Panc1 (cell line): ENCODE measurements at regions not wholly inside any gene's neighbourhood (a gene's known extent, or its start where the extent isn't known, plus 50 kb on each side); places are given as distances from the start of the nearest gene placed in this dataset.

Experiments used
- ATAC-seq: fragments of 200-7000 bp; cut with Tn5 transposase; 2 replicates; pipeline ENCODE4 v1.9.1; 2020; ENCODE audit warnings: mild to moderate bottlenecking, moderate library complexity
- BruUV-seq: library from RNA; stranded (reverse); fragments of 400-500 nt; replicated peaks from 2 replicates; lab custom pipeline; 2021; lab: Mats Ljungman, UMichigan
- CTCF ChIA-PET: fragments of 300-600 bp; sonication (Branson Sonifier 250); formaldehyde crosslinking; loops from one replicate; lab custom pipeline; 2022; ENCODE audit warnings: antibody characterized with exemption; lab: Charles Lee
- POLR2A ChIA-PET: fragments of 300-600 bp; sonication (Branson Sonifier 250); formaldehyde crosslinking; loops from one replicate; lab custom pipeline; 2022; ENCODE audit warnings: antibody characterized with exemption; lab: Charles Lee
- DNase-seq: peaks from one replicate; pipeline ENCODE4 v3.0.0-alpha.2; 2010; ENCODE audit warnings: low read depth, low spot score
- H3K27ac ChIP-seq: 2 replicates; pipeline ENCODE4 v1.5.1; 2011; ENCODE audit warnings: mild to moderate bottlenecking, low read length, inconsistent platforms
- H3K27me3 ChIP-seq: fragments of 200-500 bp; sonication (Bioruptor generic); 2 replicates; pipeline ENCODE4 v1.6.0; 2014; ENCODE audit warnings: low read length, inconsistent platforms; ENCODE audit not compliant: control insufficient read depth, insufficient read depth
- H3K36me3 ChIP-seq: fragments of 200-500 bp; sonication (Bioruptor generic); 2 replicates; pipeline ENCODE4 v1.5.1; 2014; ENCODE audit warnings: inconsistent platforms, mild to moderate bottlenecking, low read length, moderate library complexity; ENCODE audit not compliant: control insufficient read depth, insufficient read depth
- H3K4me1 ChIP-seq: 2 replicates; pipeline ENCODE4 v1.5.1; 2011; ENCODE audit warnings: inconsistent platforms, mild to moderate bottlenecking, low read length, moderate library complexity; ENCODE audit not compliant: control insufficient read depth, insufficient read depth
- H3K4me3 ChIP-seq, 2 experiments: 2 replicates each; pipeline ENCODE4 v1.5.1; 2011 to 2012; ENCODE audit warnings: low read depth in 2 of 2, low read length in 2 of 2, mild to moderate bottlenecking in 2 of 2, inconsistent platforms in 1 of 2, moderate library complexity in 1 of 2
- H3K9me3 ChIP-seq: fragments of 200-500 bp; sonication (Bioruptor generic); 2 replicates; pipeline ENCODE4 v1.5.1; 2014; ENCODE audit warnings: low read depth, mild to moderate bottlenecking, inconsistent platforms, low read length, moderate library complexity; ENCODE audit not compliant: control insufficient read depth, insufficient read depth
- POLR2AphosphoS5 ChIP-seq: IDR thresholded peaks from 2 replicates; pipeline ENCODE4 v1.6.1; 2012; ENCODE audit warnings: mild to moderate bottlenecking, low read depth, low read length, moderate library complexity
- SIN3A ChIP-seq: IDR thresholded peaks from 2 replicates; pipeline ENCODE4 v1.6.1; 2012; ENCODE audit warnings: low read depth, mild to moderate bottlenecking, low read length, moderate library complexity, borderline replicate concordance; ENCODE audit not compliant: insufficient read depth
- TCF7L2 ChIP-seq: IDR thresholded peaks from 2 replicates; pipeline ENCODE4 v1.6.1; 2011; ENCODE audit warnings: mild to moderate bottlenecking, low read depth, low read length, inconsistent platforms
- in situ Hi-C: cut with HindIII; loops from 2 replicates; pipeline ENCODE4 v1.10.0; 2016; ENCODE audit warnings: low sequenced_read_pairs, low pct_unique_long_range_greater_than_20kb
- intact Hi-C: fragments of 100-400 bp; cut with micrococcal nuclease; formaldehyde crosslinking; loops from one replicate; pipeline ENCODE4 v1.10.0; 2022; ENCODE audit not compliant: unreplicated experiment
- TF ChIP-seq, protein P1 (sequence below): fragments of 450-650 bp; IDR thresholded peaks from 2 replicates; pipeline ENCODE4 v1.5.1; 2017; ENCODE audit warnings: mild to moderate bottlenecking
- TF ChIP-seq, protein P2 (sequence below), 2 experiments: IDR thresholded peaks; 2 replicates each; pipeline ENCODE4 v1.6.1; 2011 to 2012; ENCODE audit warnings: low read depth in 2 of 2, control low read depth in 1 of 2, low read length in 1 of 2, mild to moderate bottlenecking in 1 of 2, moderate library complexity in 1 of 2; ENCODE audit not compliant: insufficient read depth in 1 of 2

DNA sequence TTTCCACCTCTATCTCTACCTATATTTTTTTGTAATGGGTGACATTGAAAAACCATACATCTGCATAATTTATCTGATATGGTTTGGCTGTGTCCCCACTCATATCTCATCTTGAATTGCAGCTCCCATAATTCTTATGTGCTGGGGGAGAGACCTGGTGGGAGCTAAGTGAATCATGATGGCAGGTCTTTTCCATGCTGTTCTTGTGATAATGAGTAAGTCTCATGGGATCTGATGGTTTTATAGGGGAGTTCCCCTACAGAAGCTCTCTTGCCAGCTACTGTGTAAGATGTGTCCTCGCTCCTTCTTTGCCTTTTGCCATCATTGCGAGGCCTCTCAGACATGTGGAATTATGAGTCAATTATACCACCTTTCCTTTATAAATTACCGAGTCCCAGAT lies 551.0 kb upstream of the ANO5 start:
- DNase-seq (no peak), ATAC-seq (no peak)
- Histone ChIP-seq H3K9me3 (no peaks in the 10 kb centered on the region), H3K4me3 (no peak overlapping the region), H3K27ac (no peak overlapping the region), H3K4me1 (no peaks in the 10 kb centered on the region), H3K36me3 (no peaks in the 10 kb centered on the region), H3K27me3 (no peaks in the 10 kb centered on the region)
- CTCF ChIA-PET: no interaction called here
- intact Hi-C loops: no loop called here
- in situ Hi-C loops: no loop called here
- TF ChIP-seq POLR2AphosphoS5: no peak
- POLR2A ChIA-PET: no interaction called here
- no TSS peak for BruUV-seq

DNA sequence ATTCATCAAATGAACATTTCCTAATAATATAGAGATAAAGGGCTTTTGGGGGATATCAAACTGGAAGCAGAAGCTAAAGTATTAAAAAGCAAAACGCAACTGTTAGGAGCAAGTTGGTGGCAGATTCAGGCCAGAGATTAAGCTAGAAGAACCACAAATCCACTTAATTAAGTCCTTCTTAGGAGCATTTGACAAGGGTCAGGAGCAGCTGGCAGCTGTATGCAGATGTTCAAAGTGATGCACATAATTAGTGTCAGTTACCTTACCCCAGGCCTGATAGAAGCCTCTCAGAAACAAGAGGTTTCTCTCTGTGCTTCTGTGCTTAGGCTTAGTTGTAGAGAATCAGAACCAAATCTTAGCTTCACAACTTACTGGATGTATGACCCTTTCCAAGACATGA lies 546.5 kb upstream of the ANO5 start:
- Histone ChIP-seq H3K36me3 (no peaks in the 10 kb centered on the region), H3K4me3 (no peak overlapping the region), H3K9me3 (no peaks in the 10 kb centered on the region), H3K4me1 (no peaks in the 10 kb centered on the region), H3K27me3 (no peaks in the 10 kb centered on the region), H3K27ac (no peak overlapping the region)
- ChIA-PET POLR2A (no interaction called here), CTCF (no interaction called here)
- intact Hi-C loops (no loop called here), in situ Hi-C loops (no loop called here)
- TF ChIP-seq SIN3A (no peak), POLR2AphosphoS5 (no peak), TCF7L2 (no peak)
- TF ChIP-seq, protein P1, sequence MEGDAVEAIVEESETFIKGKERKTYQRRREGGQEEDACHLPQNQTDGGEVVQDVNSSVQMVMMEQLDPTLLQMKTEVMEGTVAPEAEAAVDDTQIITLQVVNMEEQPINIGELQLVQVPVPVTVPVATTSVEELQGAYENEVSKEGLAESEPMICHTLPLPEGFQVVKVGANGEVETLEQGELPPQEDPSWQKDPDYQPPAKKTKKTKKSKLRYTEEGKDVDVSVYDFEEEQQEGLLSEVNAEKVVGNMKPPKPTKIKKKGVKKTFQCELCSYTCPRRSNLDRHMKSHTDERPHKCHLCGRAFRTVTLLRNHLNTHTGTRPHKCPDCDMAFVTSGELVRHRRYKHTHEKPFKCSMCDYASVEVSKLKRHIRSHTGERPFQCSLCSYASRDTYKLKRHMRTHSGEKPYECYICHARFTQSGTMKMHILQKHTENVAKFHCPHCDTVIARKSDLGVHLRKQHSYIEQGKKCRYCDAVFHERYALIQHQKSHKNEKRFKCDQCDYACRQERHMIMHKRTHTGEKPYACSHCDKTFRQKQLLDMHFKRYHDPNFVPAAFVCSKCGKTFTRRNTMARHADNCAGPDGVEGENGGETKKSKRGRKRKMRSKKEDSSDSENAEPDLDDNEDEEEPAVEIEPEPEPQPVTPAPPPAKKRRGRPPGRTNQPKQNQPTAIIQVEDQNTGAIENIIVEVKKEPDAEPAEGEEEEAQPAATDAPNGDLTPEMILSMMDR: no peak
- TF ChIP-seq, protein P2, sequence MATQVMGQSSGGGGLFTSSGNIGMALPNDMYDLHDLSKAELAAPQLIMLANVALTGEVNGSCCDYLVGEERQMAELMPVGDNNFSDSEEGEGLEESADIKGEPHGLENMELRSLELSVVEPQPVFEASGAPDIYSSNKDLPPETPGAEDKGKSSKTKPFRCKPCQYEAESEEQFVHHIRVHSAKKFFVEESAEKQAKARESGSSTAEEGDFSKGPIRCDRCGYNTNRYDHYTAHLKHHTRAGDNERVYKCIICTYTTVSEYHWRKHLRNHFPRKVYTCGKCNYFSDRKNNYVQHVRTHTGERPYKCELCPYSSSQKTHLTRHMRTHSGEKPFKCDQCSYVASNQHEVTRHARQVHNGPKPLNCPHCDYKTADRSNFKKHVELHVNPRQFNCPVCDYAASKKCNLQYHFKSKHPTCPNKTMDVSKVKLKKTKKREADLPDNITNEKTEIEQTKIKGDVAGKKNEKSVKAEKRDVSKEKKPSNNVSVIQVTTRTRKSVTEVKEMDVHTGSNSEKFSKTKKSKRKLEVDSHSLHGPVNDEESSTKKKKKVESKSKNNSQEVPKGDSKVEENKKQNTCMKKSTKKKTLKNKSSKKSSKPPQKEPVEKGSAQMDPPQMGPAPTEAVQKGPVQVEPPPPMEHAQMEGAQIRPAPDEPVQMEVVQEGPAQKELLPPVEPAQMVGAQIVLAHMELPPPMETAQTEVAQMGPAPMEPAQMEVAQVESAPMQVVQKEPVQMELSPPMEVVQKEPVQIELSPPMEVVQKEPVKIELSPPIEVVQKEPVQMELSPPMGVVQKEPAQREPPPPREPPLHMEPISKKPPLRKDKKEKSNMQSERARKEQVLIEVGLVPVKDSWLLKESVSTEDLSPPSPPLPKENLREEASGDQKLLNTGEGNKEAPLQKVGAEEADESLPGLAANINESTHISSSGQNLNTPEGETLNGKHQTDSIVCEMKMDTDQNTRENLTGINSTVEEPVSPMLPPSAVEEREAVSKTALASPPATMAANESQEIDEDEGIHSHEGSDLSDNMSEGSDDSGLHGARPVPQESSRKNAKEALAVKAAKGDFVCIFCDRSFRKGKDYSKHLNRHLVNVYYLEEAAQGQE (IDR thresholded peaks at IDR 0.05; ENCODE audit: insufficient read depth in 1 of 2, low read depth in 2 of 2, low read length in 1 of 2): no peak
- BruUV-seq: no TSS peak
- no peak for ATAC-seq
- DNase-seq: no peak

DNA sequence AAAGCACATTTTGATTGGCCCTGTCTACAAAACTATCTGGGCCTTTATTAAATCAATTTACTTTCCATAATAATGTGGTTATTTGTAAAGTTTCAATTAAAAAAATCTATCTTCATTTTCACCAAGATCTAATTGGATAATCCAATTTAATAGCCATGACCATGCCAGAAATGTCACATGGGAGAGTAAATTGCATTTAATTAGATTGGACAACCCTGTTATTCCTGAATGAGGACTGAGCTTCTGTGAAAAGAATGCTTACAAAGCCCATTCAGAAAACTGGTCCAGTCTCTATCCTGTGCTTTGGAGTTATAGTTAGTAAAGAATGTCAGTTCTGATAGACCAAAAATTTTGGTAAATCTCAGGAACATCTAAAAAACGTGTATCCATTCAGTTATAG lies 541.9 kb upstream of the ANO5 start:
- intact Hi-C loops (no loop called here), in situ Hi-C loops (no loop called here)
- Histone ChIP-seq H3K4me1 (no peaks in the 10 kb centered on the region), H3K27me3 (no peaks in the 10 kb centered on the region), H3K9me3 (no peaks in the 10 kb centered on the region), H3K36me3 (no peaks in the 10 kb centered on the region), H3K4me3 (no peak overlapping the region), H3K27ac (no peak overlapping the region)
- no peak for DNase-seq
- no peak for ATAC-seq
- TF ChIP-seq, protein P2 (IDR thresholded peaks at IDR 0.05; ENCODE audit: insufficient read depth in 1 of 2, low read depth in 2 of 2, low read length in 1 of 2): no peak
- TF ChIP-seq SIN3A: no peak
- TF ChIP-seq, protein P1: no peak
- no TSS peak for BruUV-seq
- ChIA-PET POLR2A (no interaction called here), CTCF (no interaction called here)
